Cardiac septum (tissue), 1 donor: ENCODE measurements at regions not wholly inside any gene's neighbourhood (a gene's known extent, or its start where the extent isn't known, plus 50 kb on each side); places are given as distances from the start of the nearest gene placed in this dataset.
"Not testable (repeated sequence)": the region's sequence is repeated elsewhere in the genome, so short reads cannot be mapped to it uniquely, and the experiment has no call there.

Source experiments
- DNase-seq: peaks from one replicate; pipeline ENCODE4 v3.0.0-alpha.2; 2020; ENCODE audit warnings: low spot score
- intact Hi-C: fragments of 100-400 bp; cut with DNase I; formaldehyde crosslinking; loops from one replicate; pipeline ENCODE4 v1.14.0; 2022
- donor health status: DM: no; HTN: no; CAD: no.

- intact Hi-C loops, DNase-seq: not testable (repeated sequence)
These were observed 114.4 kb upstream of the GNAI1 start for GRCh38 chr7:80020277-80020676.

- intact Hi-C loops: loop anchor here (10.0 kb wide), 1 partner anchor 745 kb away; no protein-coding TSS in a partner anchor
- not testable (repeated sequence) for DNase-seq
These were observed 114.8 kb upstream of the GNAI1 start for GRCh38 chr7:80019809-80020207.

DNA sequence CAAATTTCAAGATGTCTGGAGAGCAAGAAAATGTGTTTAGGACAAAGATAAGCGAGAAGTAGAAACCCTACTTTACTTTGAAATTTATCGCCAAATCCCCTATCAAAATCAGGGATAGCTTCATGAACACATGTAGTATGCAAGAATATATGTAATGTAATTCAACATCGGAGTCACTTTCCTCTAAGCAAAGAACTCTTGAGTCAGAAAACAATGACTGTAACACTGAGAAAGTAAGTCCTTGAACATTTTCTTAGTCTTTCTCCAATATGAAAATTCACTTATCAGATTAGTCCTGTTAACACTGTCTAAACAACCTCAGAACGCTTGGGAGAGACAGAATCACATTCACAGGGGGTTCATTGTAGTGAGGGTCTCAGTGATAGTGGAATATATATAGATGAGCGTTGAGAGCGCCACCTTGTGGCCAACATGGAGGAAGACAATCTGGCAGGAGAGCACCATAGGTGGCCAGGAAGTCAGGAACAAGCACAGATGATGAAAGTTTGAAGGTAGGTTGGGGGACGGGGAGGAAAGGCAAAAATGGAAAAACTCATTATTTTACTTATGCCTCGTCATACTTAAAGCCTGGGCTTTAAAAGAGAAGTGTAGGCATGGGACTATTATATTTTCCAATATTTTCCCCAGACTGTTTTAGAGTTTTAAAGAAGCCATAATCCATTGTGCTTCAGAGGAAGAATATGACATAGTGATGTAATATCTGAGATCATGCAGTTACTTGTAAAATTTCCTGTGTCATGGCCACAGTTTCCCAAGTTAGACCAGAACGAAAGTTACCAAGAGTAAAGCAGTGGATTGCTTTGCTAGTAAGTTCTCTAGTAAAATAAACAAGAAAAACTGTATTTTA is 115.5 kb upstream of the GNAI1 start:
- no peak for DNase-seq
- intact Hi-C loops: loop anchor here (10.0 kb wide), 1 partner anchor 744 kb away; no protein-coding TSS in a partner anchor

DNA sequence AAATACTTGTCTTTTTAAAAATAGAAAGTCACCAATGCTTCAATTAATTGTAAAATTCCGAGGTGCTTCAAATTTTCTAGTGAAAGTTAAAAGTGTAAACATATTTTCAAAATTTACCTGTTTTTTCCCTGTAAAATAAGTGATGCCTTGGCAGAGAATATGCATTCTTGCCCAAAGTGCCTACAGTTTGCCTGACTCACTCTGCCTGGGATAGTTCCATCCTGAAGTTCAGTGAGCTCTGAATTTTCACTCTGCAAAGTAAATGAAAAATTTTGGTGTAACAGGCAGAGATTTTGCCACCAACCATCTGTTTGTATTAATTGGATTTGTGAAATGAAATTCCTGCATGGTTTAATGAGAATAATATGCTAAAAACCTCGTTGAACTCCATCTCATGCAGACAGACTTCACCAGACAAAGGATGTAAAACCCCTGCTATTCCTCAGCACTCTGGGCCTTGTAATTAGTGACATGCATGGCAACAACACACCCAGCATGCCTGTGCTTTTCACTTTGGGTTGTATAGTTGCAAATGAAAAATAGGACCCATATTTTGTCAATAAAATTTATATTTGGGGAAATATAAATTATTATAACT is 117.4 kb upstream of the GNAI1 start:
- intact Hi-C loops: loop anchor here (10.0 kb wide), 1 partner anchor 742 kb away; no protein-coding TSS in a partner anchor

GRCh38 chr7:80014511-80014910 is 120.1 kb upstream of the GNAI1 start:
- intact Hi-C loops: loop anchor here (10.0 kb wide), 1 partner anchor 740 kb away; no protein-coding TSS in a partner anchor
- no peak for DNase-seq

More for the DNA sequence above, 117.4 kb upstream of the GNAI1 start:
- DNase-seq: no peak

- no peak for DNase-seq
- intact Hi-C loops: no loop called here
These were observed 126.6 kb upstream of the GNAI1 start for GRCh38 chr7:80008039-80008438.

DNA sequence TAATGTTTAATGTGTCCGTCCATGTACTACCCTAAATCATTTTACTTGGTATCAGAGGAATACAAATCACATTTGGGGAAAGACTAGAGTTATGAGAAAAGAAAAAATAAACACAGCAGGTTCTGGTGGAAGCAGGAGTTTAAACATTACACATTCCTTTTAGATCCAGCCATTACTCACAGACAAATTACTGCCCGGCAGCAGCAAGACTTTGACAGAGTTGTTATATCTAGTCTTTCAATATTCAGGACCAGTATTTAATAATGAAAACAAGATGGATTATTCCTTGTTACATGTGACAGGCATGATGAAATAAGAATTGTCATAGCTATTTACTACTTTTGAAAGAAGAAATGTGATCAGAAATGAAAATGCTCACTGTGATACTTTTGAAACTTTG is 131.8 kb upstream of the GNAI1 start:
- intact Hi-C loops: no loop called here
- DNase-seq: no peak

DNA sequence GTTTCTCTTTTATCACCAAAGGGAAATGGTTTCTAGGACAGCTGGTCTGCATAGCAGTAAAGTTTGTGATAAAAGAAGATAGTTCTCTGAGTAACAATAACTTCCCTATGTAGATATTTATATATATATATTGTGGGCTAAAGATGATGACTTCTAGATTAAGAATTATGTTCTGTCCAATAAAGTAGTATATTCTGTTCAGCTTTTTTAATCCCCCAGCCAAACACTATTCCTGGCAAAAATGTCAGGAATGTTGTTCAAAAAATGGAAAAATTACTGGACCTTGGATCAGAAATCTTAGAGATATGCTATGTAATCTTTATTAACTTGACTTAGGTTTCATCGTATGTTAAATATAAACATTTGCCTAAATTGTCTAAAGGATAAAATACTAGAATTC is 136.3 kb upstream of the GNAI1 start:
- no peak for DNase-seq
- intact Hi-C loops: no loop called here

DNA sequence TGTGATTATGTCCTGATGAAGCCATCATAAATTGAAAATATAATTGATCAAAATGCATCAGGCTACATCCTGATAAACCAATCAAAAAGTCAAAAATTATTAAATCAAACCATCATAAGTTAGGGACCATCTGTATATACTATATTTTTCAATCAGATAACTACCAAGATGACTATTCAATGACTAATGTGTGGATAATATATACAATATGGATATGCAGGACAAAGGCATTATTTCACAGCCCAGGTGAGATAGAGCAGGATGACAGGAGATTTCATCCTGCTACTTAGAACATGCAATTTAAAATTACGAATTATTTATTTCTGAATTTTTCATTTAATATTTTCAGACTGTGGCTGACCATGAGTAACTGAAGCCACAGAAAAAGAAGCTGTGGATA is 137.3 kb upstream of the GNAI1 start:
- intact Hi-C loops: no loop called here

GRCh38 chr7:79995741-79996140 is 138.9 kb upstream of the GNAI1 start:
- intact Hi-C loops, DNase-seq: not testable (repeated sequence)

More for the DNA sequence above, 137.3 kb upstream of the GNAI1 start:
- no peak for DNase-seq

GRCh38 chr7:79988653-79989052 is 146.0 kb upstream of the GNAI1 start:
- intact Hi-C loops: no loop called here
- DNase-seq: no peak

- intact Hi-C loops: no loop called here
- DNase-seq: no peak
These were observed 150.4 kb upstream of the GNAI1 start for GRCh38 chr7:79984210-79984609.

DNA sequence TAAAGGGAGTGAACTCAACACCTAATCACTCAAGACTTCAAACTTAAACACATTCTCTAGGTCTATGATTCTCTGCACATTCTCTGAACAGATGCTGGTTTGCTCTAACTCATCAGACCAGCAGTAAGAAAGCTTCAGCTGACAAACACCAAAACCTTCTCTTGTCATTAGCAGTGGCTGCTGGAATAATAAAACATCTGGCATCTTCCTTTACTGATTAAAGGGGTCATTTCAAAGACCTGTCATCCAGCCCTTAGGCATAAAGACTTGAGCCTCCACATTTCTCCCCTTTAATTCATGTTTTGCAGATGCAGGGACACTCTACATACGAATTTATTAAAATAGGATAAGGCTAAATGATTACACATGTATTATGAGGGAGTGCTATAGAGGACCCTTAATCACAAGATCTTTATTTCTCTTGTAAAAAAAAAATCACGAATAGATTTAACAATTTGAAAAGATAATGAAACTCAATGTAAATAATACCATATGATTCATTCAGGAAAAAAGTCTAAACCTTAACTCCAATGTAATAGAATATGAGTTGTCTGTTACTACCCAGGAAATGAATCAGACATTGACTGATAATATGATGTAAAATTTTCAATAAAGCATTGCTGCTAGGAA is 152.4 kb upstream of the GNAI1 start:
- intact Hi-C loops: no loop called here
- no peak for DNase-seq

- intact Hi-C loops: no loop called here
- no peak for DNase-seq
These were observed 154.3 kb upstream of the GNAI1 start for GRCh38 chr7:79980376-79980775.

GRCh38 chr7:79979437-79979836 is 155.2 kb upstream of the GNAI1 start:
- intact Hi-C loops: no loop called here

DNA sequence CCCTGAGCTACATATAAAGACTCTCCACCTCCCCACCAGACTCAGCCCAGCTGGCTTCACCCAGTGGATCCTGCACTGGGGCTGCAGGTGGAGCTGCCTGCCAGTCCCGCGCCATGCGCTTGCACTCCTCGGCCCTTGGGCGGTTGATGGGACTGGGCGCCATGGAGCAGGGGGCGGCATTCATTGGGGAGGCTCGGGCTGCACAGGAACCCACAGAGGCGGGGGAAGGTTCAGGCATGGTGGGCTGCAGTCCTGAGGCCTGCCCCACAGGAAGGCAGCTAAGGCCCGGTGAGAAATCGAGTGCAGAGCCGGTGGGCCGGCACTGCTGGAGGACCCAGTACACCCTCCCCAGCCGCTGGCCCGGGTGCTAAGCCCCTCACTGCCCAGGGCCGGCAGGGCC is 157.2 kb upstream of the GNAI1 start:
- intact Hi-C loops: no loop called here
- DNase-seq: no peak

More at GRCh38 chr7:79979437-79979836, 155.2 kb upstream of the GNAI1 start:
- DNase-seq: no peak

DNA sequence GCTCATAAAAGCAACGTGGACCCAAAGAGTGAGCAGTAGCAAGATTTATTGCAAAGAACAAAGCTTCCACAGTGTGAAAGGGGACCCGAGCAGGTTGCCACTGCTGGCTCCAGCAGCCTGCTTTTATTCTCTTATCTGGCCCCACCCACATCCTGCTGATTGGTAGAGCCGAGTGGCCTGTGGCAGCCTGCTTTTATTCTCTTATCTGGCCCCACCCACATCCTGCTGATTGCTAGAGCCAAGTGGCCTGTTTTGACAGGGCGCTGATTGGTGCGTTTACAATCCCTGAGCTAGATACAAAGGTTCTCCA is 158.0 kb upstream of the GNAI1 start:
- DNase-seq, intact Hi-C loops: not testable (repeated sequence)

DNA sequence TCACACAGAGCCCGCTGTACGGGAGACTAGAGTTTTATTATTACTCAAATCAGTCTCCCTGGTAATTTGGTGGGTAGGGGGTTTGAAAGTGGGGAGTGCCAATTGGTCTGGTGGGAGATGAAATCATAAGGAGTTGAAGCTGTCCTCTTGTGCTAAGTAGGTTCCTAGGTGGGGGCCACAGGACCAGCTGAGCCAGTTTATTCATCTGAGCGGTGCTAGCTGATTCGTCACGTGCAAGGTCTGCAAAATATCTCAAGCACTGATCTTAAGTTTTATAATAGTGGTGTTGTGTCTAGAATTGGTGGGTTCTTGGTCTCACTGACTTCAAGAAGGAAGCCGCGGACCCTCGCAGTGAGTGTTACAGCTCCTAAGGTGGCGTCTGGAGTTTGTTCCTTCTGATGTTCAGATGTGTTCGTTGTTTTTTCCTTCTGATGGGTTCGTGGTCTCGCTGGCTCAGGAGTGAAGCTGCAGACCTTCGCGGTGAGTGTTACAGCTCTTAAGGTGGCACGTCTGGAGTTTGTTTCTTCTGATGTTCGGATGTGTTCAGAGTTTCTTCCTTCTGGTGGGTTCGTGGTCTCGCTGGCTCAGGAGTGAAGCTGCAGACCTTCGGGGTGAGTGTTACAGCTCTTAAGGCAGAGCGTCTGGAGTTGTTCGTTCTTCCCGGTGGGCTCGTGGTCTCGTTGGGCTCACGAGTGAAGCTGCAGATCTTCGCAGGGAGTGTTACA is 158.5 kb upstream of the GNAI1 start:
- intact Hi-C loops, DNase-seq: not testable (repeated sequence)

DNA sequence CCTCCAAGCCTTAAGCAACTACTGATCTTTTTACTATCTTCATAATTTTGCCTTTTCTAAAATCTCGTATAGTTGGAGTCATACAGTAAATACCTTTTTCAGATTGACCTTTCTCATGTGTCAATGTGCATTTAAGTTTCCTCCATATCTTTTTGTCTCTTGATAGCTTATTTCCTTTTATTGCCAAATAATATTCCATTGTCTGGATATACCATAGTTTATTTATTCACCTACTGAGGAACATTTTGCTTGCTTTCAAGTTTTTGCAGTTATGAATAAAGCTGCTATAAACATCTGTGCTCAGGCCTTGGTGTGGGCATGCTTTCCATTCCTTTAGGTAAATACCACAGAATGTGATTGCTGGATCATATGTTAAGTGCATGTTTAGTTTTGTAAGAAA is 161.2 kb upstream of the GNAI1 start:
- no peak for DNase-seq
- intact Hi-C loops: no loop called here

- no peak for DNase-seq
- intact Hi-C loops: no loop called here
These were observed 163.6 kb upstream of the GNAI1 start for GRCh38 chr7:79971058-79971457.
